CMK (cell line): ENCODE measurements at regions not wholly inside any gene's neighbourhood (a gene's known extent, or its start where the extent isn't known, plus 50 kb on each side); places are given as distances from the start of the nearest gene placed in this dataset.

ENCODE experiments used
- DNase-seq: peaks from one replicate; pipeline ENCODE4 v3.0.0-alpha.2; 2010; ENCODE audit warnings: low read depth

GRCh38 chr20:23279836-23280235, 70.8 kb upstream of the NXT1 start:
- no peak for DNase-seq

- DNase-seq: no peak
Observed at GRCh38 chr20:23278172-23278571, 72.4 kb upstream of the NXT1 start.

- no peak for DNase-seq
Observed at GRCh38 chr20:23277316-23277715, 73.3 kb upstream of the NXT1 start.

GRCh38 chr20:23273776-23274175, 76.8 kb upstream of the NXT1 start:
- DNase-seq: no peak

GRCh38 chr20:23272176-23273029, 78.2 kb upstream of the NXT1 start:
- no peak for DNase-seq

- DNase-seq: no peak
Observed at GRCh38 chr20:23270382-23270911, 80.1 kb upstream of the NXT1 start.

- DNase-seq: no peak
Observed at GRCh38 chr20:23269954-23270353, 80.6 kb upstream of the NXT1 start.

- no peak for DNase-seq
Observed at GRCh38 chr20:23268792-23269354, 81.7 kb upstream of the NXT1 start.

GRCh38 chr20:23267909-23268308, 82.7 kb upstream of the NXT1 start:
- DNase-seq: peak; percentile 25

- DNase-seq: no peak
Observed at GRCh38 chr20:23266530-23267398, 83.8 kb upstream of the NXT1 start.

- no peak for DNase-seq
Observed at GRCh38 chr20:23265226-23265625, 85.4 kb upstream of the NXT1 start.

- DNase-seq: no peak
Observed at GRCh38 chr20:23264545-23264944, 86.0 kb upstream of the NXT1 start.

- no peak for DNase-seq
Observed at GRCh38 chr20:23260181-23260840, 90.3 kb upstream of the NXT1 start.

GRCh38 chr20:23258747-23259121, 91.9 kb upstream of the NXT1 start:
- DNase-seq: no peak

- no peak for DNase-seq
Observed at GRCh38 chr20:23257848-23258746, 92.5 kb upstream of the NXT1 start.

- DNase-seq: no peak
Observed at GRCh38 chr20:23257106-23257761, 93.4 kb upstream of the NXT1 start.

- no peak for DNase-seq
Observed at GRCh38 chr20:23255716-23256385, 94.7 kb upstream of the NXT1 start.

- no peak for DNase-seq
Observed at GRCh38 chr20:23255106-23255505, 95.5 kb upstream of the NXT1 start.

- DNase-seq: no peak
Observed at GRCh38 chr20:23254505-23254904, 96.1 kb upstream of the NXT1 start.

GRCh38 chr20:23254034-23254433, 96.6 kb upstream of the NXT1 start:
- DNase-seq: no peak
